IMR-90 (cell line): ENCODE measurements at regions not wholly inside any gene's neighbourhood (a gene's known extent, or its start where the extent isn't known, plus 50 kb on each side); places are given as distances from the start of the nearest gene placed in this dataset.

Experiments used
- ATAC-seq: fragments of 200-7000 bp; cut with Tn5 transposase; 2 replicates; pipeline ENCODE4 v1.9.1; 2020; ENCODE audit warnings: low read depth, mild to moderate bottlenecking, moderate library complexity
- BruUV-seq: library from RNA; stranded (reverse); fragments of 400-500 nt; replicated peaks from 2 replicates; lab custom pipeline; 2021; lab: Mats Ljungman, UMichigan
- CTCF ChIA-PET: fragments of 300-600 bp; formaldehyde crosslinking; extraction: SDS; loops from one replicate; lab custom pipeline; 2021; ENCODE audit warnings: antibody characterized with exemption; lab: Yijun Ruan, JAX
- POLR2A ChIA-PET: fragments of 300-600 bp; sonication (Branson Sonifier 250); formaldehyde crosslinking; loops from one replicate; lab custom pipeline; 2022; ENCODE audit warnings: antibody characterized with exemption; ENCODE audit not compliant: unreplicated experiment; lab: Charles Lee
- DNase-seq: peaks from one replicate; pipeline ENCODE4 v3.0.0; 2013
- H2AFZ ChIP-seq: replicated peaks from 2 replicates; pipeline ENCODE3; 2013; ENCODE audit warnings: low read length, mild to moderate bottlenecking; ENCODE audit not compliant: poor library complexity
- H2AK5ac ChIP-seq: 2 replicates; pipeline ENCODE4 v1.6.1; 2013; ENCODE audit warnings: low read depth, low read length, inconsistent platforms
- H2AK9ac ChIP-seq: replicated peaks from 2 replicates; pipeline ENCODE3; 2013; ENCODE audit warnings: mild to moderate bottlenecking, low read depth, low read length, moderate library complexity; ENCODE audit not compliant: poor library complexity
- H2BK120ac ChIP-seq: 2 replicates; pipeline ENCODE4 v1.6.1; 2013; ENCODE audit warnings: low read depth, low read length, inconsistent platforms
- H2BK15ac ChIP-seq: 3 replicates; pipeline ENCODE4 v1.6.1; 2013; ENCODE audit warnings: low read depth, low read length, inconsistent platforms
- H2BK20ac ChIP-seq: 2 replicates; pipeline ENCODE4 v1.6.1; 2013; ENCODE audit warnings: low read depth, mild to moderate bottlenecking, inconsistent platforms, low read length, moderate library complexity
- H2BK5ac ChIP-seq: 2 replicates; pipeline ENCODE4 v1.6.1; 2013; ENCODE audit warnings: mild to moderate bottlenecking, low read depth, low read length, inconsistent platforms; ENCODE audit not compliant: poor library complexity, severe bottlenecking
- H3K14ac ChIP-seq: replicated peaks from 2 replicates; pipeline ENCODE4 v1.6.1; 2013; ENCODE audit warnings: low read depth, low read length, inconsistent platforms
- H3K18ac ChIP-seq: 2 replicates; pipeline ENCODE4 v1.6.1; 2013; ENCODE audit warnings: low read depth, low read length, control low read depth
- H3K23ac ChIP-seq: 2 replicates; pipeline ENCODE4 v1.6.1; 2013; ENCODE audit warnings: low read depth, low read length, inconsistent platforms
- H3K27ac ChIP-seq: 2 replicates; pipeline ENCODE4 v1.5.1; 2013; ENCODE audit warnings: mild to moderate bottlenecking, control low read depth, low read length; ENCODE audit not compliant: insufficient read depth
- H3K27me3 ChIP-seq: 2 replicates; pipeline ENCODE4 v1.6.1; 2013; ENCODE audit warnings: low read length; ENCODE audit not compliant: control insufficient read depth, insufficient read depth
- H3K36me3 ChIP-seq: 2 replicates; pipeline ENCODE4 v1.6.1; 2013; ENCODE audit warnings: low read length, mixed read lengths; ENCODE audit not compliant: control insufficient read depth, insufficient read depth
- H3K4ac ChIP-seq: 2 replicates; pipeline ENCODE4 v1.6.1; 2013; ENCODE audit warnings: low read depth, low read length, inconsistent platforms
- H3K4me1 ChIP-seq: 2 replicates; pipeline ENCODE4 v1.6.1; 2013; ENCODE audit warnings: low read length, mixed read lengths; ENCODE audit not compliant: control insufficient read depth, insufficient read depth
- H3K4me2 ChIP-seq: 2 replicates; pipeline ENCODE4 v1.6.1; 2013; ENCODE audit warnings: low read depth, mild to moderate bottlenecking, control low read depth, low read length, moderate library complexity
- H3K4me3 ChIP-seq: 2 replicates; pipeline ENCODE4 v1.5.1; 2013; ENCODE audit warnings: low read depth, mild to moderate bottlenecking, control low read depth, low read length, moderate library complexity; ENCODE audit not compliant: insufficient read depth
- H3K56ac ChIP-seq: 2 replicates; pipeline ENCODE4 v1.6.1; 2013; ENCODE audit warnings: low read length, inconsistent platforms; ENCODE audit not compliant: insufficient read depth; ENCODE audit errors: extremely low read depth
- H3K79me1 ChIP-seq, 2 experiments: 2 replicates each; pipeline ENCODE4 v1.6.1; 2013; ENCODE audit warnings: low read length in 2 of 2, inconsistent platforms in 1 of 2, low read depth in 1 of 2
- H3K9ac ChIP-seq: 2 replicates; pipeline ENCODE4 v1.6.1; 2013; ENCODE audit warnings: low read depth, low read length, control low read depth
- H3K9me1 ChIP-seq: 2 replicates; pipeline ENCODE4 v1.6.1; 2013; ENCODE audit warnings: low read length, inconsistent platforms; ENCODE audit not compliant: insufficient read depth
- H3K9me3 ChIP-seq: 2 replicates; pipeline ENCODE4 v1.6.1; 2013; ENCODE audit warnings: low read length; ENCODE audit not compliant: control insufficient read depth, insufficient read depth
- H4K20me1 ChIP-seq: 2 replicates; pipeline ENCODE4 v1.6.1; 2013; ENCODE audit warnings: low read length, inconsistent platforms; ENCODE audit not compliant: insufficient read depth
- H4K5ac ChIP-seq: 2 replicates; pipeline ENCODE4 v1.6.1; 2013; ENCODE audit warnings: mild to moderate bottlenecking, low read depth, low read length, control low read depth
- H4K8ac ChIP-seq, 2 experiments: 2 replicates each; pipeline ENCODE4 v1.6.1; 2013; ENCODE audit warnings: low read depth in 2 of 2, low read length in 2 of 2, control low read depth in 1 of 2, inconsistent platforms in 1 of 2
- H4K91ac ChIP-seq: 2 replicates; pipeline ENCODE4 v1.6.1; 2013; ENCODE audit warnings: low read depth, low read length, inconsistent platforms; ENCODE audit not compliant: insufficient read depth
- BHLHE40 ChIP-seq: fragments of 150-350 bp; IDR thresholded peaks from 2 replicates; pipeline ENCODE4 v1.6.1; 2016; ENCODE audit warnings: mild to moderate bottlenecking, low read depth, low read length
- CEBPB ChIP-seq: IDR thresholded peaks from 2 replicates; pipeline ENCODE4 v1.6.1; 2012; ENCODE audit warnings: low read depth, low read length, improper control_type of control experiment
- CHD1 ChIP-seq: IDR thresholded peaks from 2 replicates; pipeline ENCODE4 v1.6.1; 2012; ENCODE audit warnings: low read depth, low read length, improper control_type of control experiment
- FOS ChIP-seq: fragments of 150-350 bp; IDR thresholded peaks from 2 replicates; pipeline ENCODE4 v1.6.1; 2016; ENCODE audit warnings: low read depth, low read length
- MAFK ChIP-seq: IDR thresholded peaks from 2 replicates; pipeline ENCODE4 v1.6.1; 2012; ENCODE audit warnings: low read depth, low read length, improper control_type of control experiment
- MAZ ChIP-seq: IDR thresholded peaks from 2 replicates; pipeline ENCODE4 v1.6.1; 2012; ENCODE audit warnings: low read depth, mild to moderate bottlenecking, low read length, improper control_type of control experiment, moderate library complexity, borderline replicate concordance
- MXI1 ChIP-seq: IDR thresholded peaks from 2 replicates; pipeline ENCODE4 v1.6.1; 2012; ENCODE audit warnings: low read depth, mild to moderate bottlenecking, low read length, moderate library complexity, borderline replicate concordance
- NFE2L2 ChIP-seq: fragments of 150-350 bp; IDR thresholded peaks from 2 replicates; pipeline ENCODE4 v1.6.1; 2016; ENCODE audit warnings: low read depth, mild to moderate bottlenecking, low read length
- POLR2A ChIP-seq: IDR thresholded peaks from 2 replicates; pipeline ENCODE4 v1.6.1; 2012; ENCODE audit warnings: mild to moderate bottlenecking, low read depth, low read length
- RAD21 ChIP-seq: IDR thresholded peaks from 2 replicates; pipeline ENCODE4 v1.6.1; 2012; ENCODE audit warnings: low read length, improper control_type of control experiment
- RCOR1 ChIP-seq: IDR thresholded peaks from 2 replicates; pipeline ENCODE4 v1.6.1; 2012; ENCODE audit warnings: mild to moderate bottlenecking, low read length, improper control_type of control experiment; ENCODE audit not compliant: insufficient replicate concordance
- RFX5 ChIP-seq: IDR thresholded peaks from 2 replicates; pipeline ENCODE4 v1.8.0; 2012; ENCODE audit warnings: low read depth, mild to moderate bottlenecking, low read length, moderate library complexity
- SMC3 ChIP-seq: fragments of 150-350 bp; IDR thresholded peaks from 2 replicates; pipeline ENCODE4 v1.6.1; 2016; ENCODE audit warnings: low read depth, mild to moderate bottlenecking, antibody characterized with exemption, low read length, moderate library complexity
- WGBS, 2 experiments: methylation state at CpG; one replicate each; pipeline versions ENCODE4 v1.1.5 to v1.1.7; 2013; ENCODE audit warnings: missing lambda C conversion rate in 2 of 2; ENCODE audit not compliant: insufficient read length in 1 of 2; ENCODE audit errors: extremely low coverage in 2 of 2; 5-methylcytosine and 5-hydroxymethylcytosine counted together
- dilution Hi-C: fragments of 300-500 bp; cut with HindIII; formaldehyde crosslinking; loops from one replicate; pipeline ENCODE4 v1.14.3; 2018; ENCODE audit warnings: low sequenced_read_pairs; ENCODE audit not compliant: unreplicated experiment
- in situ Hi-C: fragments of 300-500 bp; cut with MboI; formaldehyde crosslinking; loops from 3 replicates; pipeline ENCODE4 v1.14.3; 2019; ENCODE audit warnings: low sequenced_read_pairs, inconsistent platforms, mixed read lengths
- intact Hi-C: fragments of 100-400 bp; cut with micrococcal nuclease; formaldehyde crosslinking; loops from 2 replicates; pipeline ENCODE4 v1.10.0; 2022
- TF ChIP-seq, protein P1 (sequence below): conservative IDR thresholded peaks from 2 replicates; pipeline ENCODE4 v1.5.1; 2012; ENCODE audit warnings: mild to moderate bottlenecking, low read depth, low read length, improper control_type of control experiment
- TF ChIP-seq, protein P2 (sequence below): fragments of 150-350 bp; IDR thresholded peaks from 2 replicates; pipeline ENCODE4 v1.6.1; 2017; ENCODE audit warnings: mild to moderate bottlenecking, antibody characterized with exemption, low read length, low read depth
- TF ChIP-seq, protein P3 (sequence below): fragments of 150-350 bp; IDR thresholded peaks from 2 replicates; pipeline ENCODE4 v1.6.1; 2016; ENCODE audit warnings: low read depth, mild to moderate bottlenecking, low read length, moderate library complexity, borderline replicate concordance

DNA sequence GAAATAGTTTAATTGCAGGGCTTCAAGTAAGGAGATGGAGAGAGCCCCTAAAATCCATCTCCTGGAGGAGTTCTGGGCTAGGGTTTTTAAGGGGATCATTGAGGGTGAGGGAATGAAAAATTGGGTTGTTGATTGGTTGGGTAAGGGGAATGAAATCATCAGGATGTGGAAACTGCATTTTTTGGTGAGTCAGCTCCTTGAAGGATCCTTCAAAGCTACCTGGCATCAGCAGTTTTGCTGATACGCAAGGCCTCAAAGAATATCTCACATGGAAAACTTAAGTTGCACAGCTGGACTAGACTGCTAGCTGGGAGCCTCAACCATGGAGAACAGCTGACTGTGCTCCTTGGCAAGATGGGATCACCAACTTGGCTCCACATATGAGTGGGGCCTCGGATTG is 136.7 kb downstream of the FGF10 start:
- TF ChIP-seq, protein P1, sequence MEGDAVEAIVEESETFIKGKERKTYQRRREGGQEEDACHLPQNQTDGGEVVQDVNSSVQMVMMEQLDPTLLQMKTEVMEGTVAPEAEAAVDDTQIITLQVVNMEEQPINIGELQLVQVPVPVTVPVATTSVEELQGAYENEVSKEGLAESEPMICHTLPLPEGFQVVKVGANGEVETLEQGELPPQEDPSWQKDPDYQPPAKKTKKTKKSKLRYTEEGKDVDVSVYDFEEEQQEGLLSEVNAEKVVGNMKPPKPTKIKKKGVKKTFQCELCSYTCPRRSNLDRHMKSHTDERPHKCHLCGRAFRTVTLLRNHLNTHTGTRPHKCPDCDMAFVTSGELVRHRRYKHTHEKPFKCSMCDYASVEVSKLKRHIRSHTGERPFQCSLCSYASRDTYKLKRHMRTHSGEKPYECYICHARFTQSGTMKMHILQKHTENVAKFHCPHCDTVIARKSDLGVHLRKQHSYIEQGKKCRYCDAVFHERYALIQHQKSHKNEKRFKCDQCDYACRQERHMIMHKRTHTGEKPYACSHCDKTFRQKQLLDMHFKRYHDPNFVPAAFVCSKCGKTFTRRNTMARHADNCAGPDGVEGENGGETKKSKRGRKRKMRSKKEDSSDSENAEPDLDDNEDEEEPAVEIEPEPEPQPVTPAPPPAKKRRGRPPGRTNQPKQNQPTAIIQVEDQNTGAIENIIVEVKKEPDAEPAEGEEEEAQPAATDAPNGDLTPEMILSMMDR, result no peak
- no peak for TF ChIP-seq MXI1
- no peak for TF ChIP-seq CEBPB
- TF ChIP-seq CHD1, result no peak
- no peak for TF ChIP-seq RFX5
- TF ChIP-seq MAFK, result no peak
- TF ChIP-seq, protein P2, sequence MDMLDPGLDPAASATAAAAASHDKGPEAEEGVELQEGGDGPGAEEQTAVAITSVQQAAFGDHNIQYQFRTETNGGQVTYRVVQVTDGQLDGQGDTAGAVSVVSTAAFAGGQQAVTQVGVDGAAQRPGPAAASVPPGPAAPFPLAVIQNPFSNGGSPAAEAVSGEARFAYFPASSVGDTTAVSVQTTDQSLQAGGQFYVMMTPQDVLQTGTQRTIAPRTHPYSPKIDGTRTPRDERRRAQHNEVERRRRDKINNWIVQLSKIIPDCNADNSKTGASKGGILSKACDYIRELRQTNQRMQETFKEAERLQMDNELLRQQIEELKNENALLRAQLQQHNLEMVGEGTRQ, result no peak
- TF ChIP-seq SMC3, result no peak
- no peak for TF ChIP-seq POLR2A
- TF ChIP-seq RCOR1, result no peak
- TF ChIP-seq FOS, result no peak
- TF ChIP-seq, protein P3, sequence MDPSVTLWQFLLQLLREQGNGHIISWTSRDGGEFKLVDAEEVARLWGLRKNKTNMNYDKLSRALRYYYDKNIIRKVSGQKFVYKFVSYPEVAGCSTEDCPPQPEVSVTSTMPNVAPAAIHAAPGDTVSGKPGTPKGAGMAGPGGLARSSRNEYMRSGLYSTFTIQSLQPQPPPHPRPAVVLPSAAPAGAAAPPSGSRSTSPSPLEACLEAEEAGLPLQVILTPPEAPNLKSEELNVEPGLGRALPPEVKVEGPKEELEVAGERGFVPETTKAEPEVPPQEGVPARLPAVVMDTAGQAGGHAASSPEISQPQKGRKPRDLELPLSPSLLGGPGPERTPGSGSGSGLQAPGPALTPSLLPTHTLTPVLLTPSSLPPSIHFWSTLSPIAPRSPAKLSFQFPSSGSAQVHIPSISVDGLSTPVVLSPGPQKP, result no peak
- TF ChIP-seq RAD21, result no peak
- no peak for TF ChIP-seq MAZ
- TF ChIP-seq NFE2L2, result no peak
- TF ChIP-seq BHLHE40, result no peak
- Histone ChIP-seq H2BK20ac (no peak overlapping the region), H3K27ac (no peak overlapping the region), H3K4ac (no peak overlapping the region), H4K8ac (no peak overlapping the region), H3K36me3 (no peaks in the 10 kb centered on the region), H3K56ac (no peak overlapping the region), H3K27me3 (no peaks in the 10 kb centered on the region), H2AK5ac (no peak overlapping the region), H3K9me1 (no peaks in the 10 kb centered on the region), H4K91ac (no peak overlapping the region), H2AFZ (no peak overlapping the region), H3K4me2 (no peak overlapping the region), H3K4me1 (no peaks in the 10 kb centered on the region), H3K79me1 (no peaks in the 10 kb centered on the region), H3K9me3 (no peaks in the 10 kb centered on the region; the same call in 1 of the 2 replicates), H2BK120ac (no peak overlapping the region), H3K14ac (no peak overlapping the region), H2BK5ac (no peak overlapping the region), H4K20me1 (no peaks in the 10 kb centered on the region), H2BK15ac (no peak overlapping the region), H3K4me3 (no peak overlapping the region), H3K23ac (no peak overlapping the region), H4K5ac (no peak overlapping the region), H3K18ac (no peak overlapping the region), H2AK9ac (no peak overlapping the region), H3K9ac (no peak overlapping the region)
- in situ Hi-C loops (no loop called here), intact Hi-C loops (no loop called here), dilution Hi-C loops (no loop called here)
- 100% methylated on average over 1 of the region's 2 CpGs; no CpG with 5 or more reads in 1 of the 2 experiments for whole genome bisulfite sequencing, 2 experiments
- no TSS peak for BruUV-seq
- CTCF ChIA-PET, result no interaction called here
- no peak for ATAC-seq
- DNase-seq, result no peak
- POLR2A ChIA-PET, result no interaction called here
